ENCODE measurements at regions not wholly inside any gene's neighbourhood (a gene's known extent, or its start where the extent isn't known, plus 50 kb on each side); places are given as distances from the start of the nearest gene placed in this dataset.

GRCh38 chr4:33437406-33437805 is 2717.2 kb downstream of the PCDH7 start:
- H3K9me3 Mint-ChIP-seq: no peaks in the 10 kb centered on the region
- H3K4me1 Mint-ChIP-seq: no peaks in the 10 kb centered on the region
- no peaks in the 10 kb centered on the region for H3K36me3 Mint-ChIP-seq (ENCODE audit: low read depth)
- TF ChIP-seq, protein P1, sequence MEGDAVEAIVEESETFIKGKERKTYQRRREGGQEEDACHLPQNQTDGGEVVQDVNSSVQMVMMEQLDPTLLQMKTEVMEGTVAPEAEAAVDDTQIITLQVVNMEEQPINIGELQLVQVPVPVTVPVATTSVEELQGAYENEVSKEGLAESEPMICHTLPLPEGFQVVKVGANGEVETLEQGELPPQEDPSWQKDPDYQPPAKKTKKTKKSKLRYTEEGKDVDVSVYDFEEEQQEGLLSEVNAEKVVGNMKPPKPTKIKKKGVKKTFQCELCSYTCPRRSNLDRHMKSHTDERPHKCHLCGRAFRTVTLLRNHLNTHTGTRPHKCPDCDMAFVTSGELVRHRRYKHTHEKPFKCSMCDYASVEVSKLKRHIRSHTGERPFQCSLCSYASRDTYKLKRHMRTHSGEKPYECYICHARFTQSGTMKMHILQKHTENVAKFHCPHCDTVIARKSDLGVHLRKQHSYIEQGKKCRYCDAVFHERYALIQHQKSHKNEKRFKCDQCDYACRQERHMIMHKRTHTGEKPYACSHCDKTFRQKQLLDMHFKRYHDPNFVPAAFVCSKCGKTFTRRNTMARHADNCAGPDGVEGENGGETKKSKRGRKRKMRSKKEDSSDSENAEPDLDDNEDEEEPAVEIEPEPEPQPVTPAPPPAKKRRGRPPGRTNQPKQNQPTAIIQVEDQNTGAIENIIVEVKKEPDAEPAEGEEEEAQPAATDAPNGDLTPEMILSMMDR (IDR thresholded peaks at IDR 0.05; ENCODE audit: unreplicated experiment in 3 of 3): no peak
- H3K27me3 Mint-ChIP-seq (ENCODE audit: low read depth): no peaks in the 10 kb centered on the region
- no peak overlapping the region for H3K27ac Mint-ChIP-seq
- no peak overlapping the region for H3K4me3 Mint-ChIP-seq

- TF ChIP-seq, protein P1 (IDR thresholded peaks at IDR 0.05; ENCODE audit: unreplicated experiment in 3 of 3): no peak
- Mint-ChIP-seq H3K9me3 (no peaks in the 10 kb centered on the region), H3K4me1 (peaks cover 6% of the 10 kb centered on the region), H3K4me3 (no peak overlapping the region), H3K36me3 (ENCODE audit: low read depth) (no peaks in the 10 kb centered on the region), H3K27ac (no peak overlapping the region), H3K27me3 (ENCODE audit: low read depth) (no peaks in the 10 kb centered on the region)
Measured at GRCh38 chr4:33446953-33447352, 2726.8 kb downstream of the PCDH7 start.

- Mint-ChIP-seq H3K36me3 (ENCODE audit: low read depth) (no peaks in the 10 kb centered on the region), H3K4me1 (peaks cover 6% of the 10 kb centered on the region), H3K4me3 (no peak overlapping the region), H3K9me3 (peaks cover 3% of the 10 kb centered on the region), H3K27me3 (ENCODE audit: low read depth) (no peaks in the 10 kb centered on the region), H3K27ac (peak overlapping the region; percentile 88 to 94 (median 91))
- TF ChIP-seq, protein P1 (IDR thresholded peaks at IDR 0.05; ENCODE audit: unreplicated experiment in 3 of 3): no peak
Measured at GRCh38 chr4:33448948-33449347, 2728.8 kb downstream of the PCDH7 start.

DNA sequence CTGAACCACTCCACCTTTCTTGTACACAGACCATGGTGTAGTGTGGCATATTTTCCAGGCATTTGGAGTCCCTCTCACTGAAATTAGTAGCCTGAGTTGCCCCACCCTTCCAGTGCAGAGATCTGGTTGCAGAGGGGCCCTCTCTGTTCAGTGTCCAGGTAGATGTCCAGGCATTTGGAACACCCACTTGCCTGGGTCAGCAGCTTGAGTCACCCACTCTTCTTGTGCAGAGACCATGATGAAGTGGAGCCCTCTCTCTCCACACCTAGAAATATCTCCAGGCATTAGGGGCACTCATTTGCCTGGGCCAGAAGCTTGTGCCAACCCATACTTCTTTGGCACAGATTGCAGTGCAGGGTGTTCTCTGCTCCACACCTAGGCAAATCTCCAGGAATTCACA is 2733.3 kb downstream of the PCDH7 start:
- Mint-ChIP-seq H3K36me3 (ENCODE audit: low read depth) (no peaks in the 10 kb centered on the region), H3K4me3 (no peak overlapping the region), H3K27ac (no peak overlapping the region), H3K27me3 (ENCODE audit: low read depth) (no peaks in the 10 kb centered on the region), H3K9me3 (peaks cover 8% of the 10 kb centered on the region), H3K4me1 (peaks cover 6% of the 10 kb centered on the region)
- TF ChIP-seq, protein P1 (IDR thresholded peaks at IDR 0.05; ENCODE audit: unreplicated experiment in 3 of 3): no peak

GRCh38 chr4:33453916-33454315 is 2733.7 kb downstream of the PCDH7 start:
- Mint-ChIP-seq H3K27ac (no peak overlapping the region), H3K9me3 (peaks cover 8% of the 10 kb centered on the region), H3K36me3 (ENCODE audit: low read depth) (no peaks in the 10 kb centered on the region), H3K4me3 (no peak overlapping the region), H3K4me1 (peaks cover 3% of the 10 kb centered on the region), H3K27me3 (ENCODE audit: low read depth) (no peaks in the 10 kb centered on the region)
- TF ChIP-seq, protein P1 (IDR thresholded peaks at IDR 0.05; ENCODE audit: unreplicated experiment in 3 of 3): no peak

DNA sequence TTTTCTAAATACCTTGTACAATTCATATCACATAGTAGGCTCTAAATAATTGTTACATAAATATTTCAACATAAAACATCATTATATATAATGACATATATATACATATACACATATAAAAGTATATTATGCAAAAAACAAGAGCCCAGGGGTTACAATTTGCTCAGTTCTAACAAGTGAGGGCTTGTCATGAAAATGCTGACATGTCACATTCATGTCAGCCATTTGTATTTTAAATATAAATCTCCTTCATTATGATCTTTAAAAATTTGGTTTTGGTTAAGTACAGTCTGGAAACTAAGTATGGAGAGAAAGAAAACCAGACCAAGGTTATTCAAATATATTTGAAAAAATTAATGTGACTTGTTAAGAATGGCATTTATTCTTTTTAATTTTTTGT is 2745.4 kb downstream of the PCDH7 start:
- no peaks in the 10 kb centered on the region for H3K36me3 Mint-ChIP-seq (ENCODE audit: low read depth)
- H3K27me3 Mint-ChIP-seq (ENCODE audit: low read depth): no peaks in the 10 kb centered on the region
- H3K4me3 Mint-ChIP-seq: no peak overlapping the region
- H3K4me1 Mint-ChIP-seq: no peaks in the 10 kb centered on the region
- no peaks in the 10 kb centered on the region for H3K9me3 Mint-ChIP-seq
- TF ChIP-seq, protein P1 (IDR thresholded peaks at IDR 0.05; ENCODE audit: unreplicated experiment in 3 of 3): no peak
- no peak overlapping the region for H3K27ac Mint-ChIP-seq

Data from nephron (organoid).